DMS53 treated with DMSO at 0.1 percent for 48 hours (cell line): ENCODE measurements at regions not wholly inside any gene's neighbourhood (a gene's known extent, or its start where the extent isn't known, plus 50 kb on each side); places are given as distances from the start of the nearest gene placed in this dataset.
"Not testable (repeated sequence)": the region's sequence is repeated elsewhere in the genome, so short reads cannot be mapped to it uniquely, and the experiment has no call there.

ENCODE experiments used
- DNase-seq: peaks from one replicate; lab custom pipeline; 2025; ENCODE audit not compliant: unreplicated experiment; lab: John Stamatoyannopoulos, UW

DNA sequence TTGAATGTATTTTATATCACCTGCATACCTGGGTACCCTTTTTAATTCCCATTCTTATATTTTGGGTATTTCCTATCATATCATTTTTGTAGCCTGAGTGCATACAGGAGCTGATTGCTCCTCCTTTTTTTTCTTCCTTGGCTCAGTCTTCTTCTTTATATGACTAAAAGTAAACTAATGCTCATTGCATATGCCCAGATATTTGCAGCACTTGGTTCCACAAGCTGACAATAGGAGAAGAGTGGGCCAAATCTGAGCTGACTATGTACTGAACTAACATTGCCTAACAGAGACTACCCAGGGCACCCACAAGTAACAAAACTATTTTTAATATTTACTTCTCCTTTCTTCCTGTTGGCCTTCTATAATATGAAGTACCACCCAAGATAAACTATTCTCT, 131.7 kb upstream of the SPOPL start:
- no peak for DNase-seq

DNA sequence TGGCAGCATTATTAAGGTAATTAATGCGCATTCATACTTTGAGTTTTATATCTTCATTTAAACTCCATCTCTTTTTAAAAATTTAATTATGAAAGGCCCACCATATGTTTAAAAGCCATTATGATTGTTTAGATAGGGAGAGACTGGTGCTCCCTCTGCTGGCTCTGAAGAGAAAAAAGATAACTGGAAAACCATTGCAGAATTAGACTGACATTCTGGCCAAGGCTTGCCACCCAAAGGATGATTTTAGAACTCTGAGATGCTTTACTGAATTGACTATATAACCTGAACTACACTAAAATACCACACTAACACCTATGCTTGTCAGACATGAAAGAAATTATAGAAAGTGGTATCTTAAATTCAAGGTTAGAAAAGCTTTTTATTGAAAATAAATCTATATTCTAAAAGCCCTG, 127.6 kb upstream of the SPOPL start:
- DNase-seq, result peak; percentile 7

DNA sequence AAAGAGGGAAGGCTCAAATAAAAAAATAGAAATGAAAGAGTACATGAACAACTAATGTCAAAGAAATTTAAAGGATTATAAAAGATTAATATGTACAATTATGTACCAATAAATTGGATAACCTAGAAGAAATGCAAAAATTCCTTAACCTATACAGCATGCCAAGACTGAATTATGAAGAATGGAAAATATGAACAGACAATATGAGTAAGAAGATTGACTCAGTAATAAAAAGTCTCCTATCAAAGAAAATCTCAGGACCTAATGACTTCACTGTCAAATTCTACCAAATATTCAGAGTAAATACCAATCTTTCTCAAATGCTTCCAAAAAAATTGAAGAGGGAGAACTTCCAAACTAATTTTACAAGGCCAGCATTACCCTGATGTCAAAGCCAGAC, 120.2 kb upstream of the SPOPL start:
- no peak for DNase-seq

DNA sequence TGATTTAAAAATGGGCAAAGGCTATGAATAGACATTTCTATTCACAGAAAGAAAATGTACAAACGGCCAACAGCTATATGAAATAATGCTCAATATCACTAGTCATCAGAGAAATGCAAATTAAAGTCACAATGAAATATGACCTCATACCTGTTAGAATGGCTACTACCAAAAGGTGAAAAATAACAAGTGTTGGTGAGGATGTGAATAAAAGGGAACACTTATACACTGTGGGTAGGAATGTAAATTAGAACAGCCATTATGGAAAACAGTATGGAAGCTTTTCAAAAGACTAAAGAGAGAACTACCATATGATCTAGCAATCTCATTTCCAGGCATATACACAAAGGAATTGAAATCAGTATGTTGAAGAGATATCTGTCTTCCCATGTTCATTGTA, 118.9 kb upstream of the SPOPL start:
- DNase-seq, result no peak

DNA sequence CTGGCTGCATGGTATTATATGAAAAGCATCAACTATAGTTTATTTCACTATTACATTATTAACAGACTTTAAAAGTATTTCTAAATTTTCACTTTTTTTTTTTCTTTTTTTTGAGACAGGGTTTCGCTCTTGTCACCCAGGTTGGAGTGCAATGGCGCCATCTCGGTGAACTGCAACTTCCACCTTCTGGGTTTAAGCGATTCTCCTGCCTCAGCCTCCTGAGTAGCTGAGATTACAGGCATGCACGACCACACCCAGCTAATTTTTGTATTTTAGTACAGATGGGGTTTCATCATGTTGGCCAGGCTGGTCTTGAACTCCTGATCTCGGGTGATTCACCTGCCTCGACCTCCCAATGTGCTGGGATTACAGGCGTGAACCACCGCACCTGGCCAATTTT, 115.4 kb upstream of the SPOPL start:
- not testable (repeated sequence) for DNase-seq

DNA sequence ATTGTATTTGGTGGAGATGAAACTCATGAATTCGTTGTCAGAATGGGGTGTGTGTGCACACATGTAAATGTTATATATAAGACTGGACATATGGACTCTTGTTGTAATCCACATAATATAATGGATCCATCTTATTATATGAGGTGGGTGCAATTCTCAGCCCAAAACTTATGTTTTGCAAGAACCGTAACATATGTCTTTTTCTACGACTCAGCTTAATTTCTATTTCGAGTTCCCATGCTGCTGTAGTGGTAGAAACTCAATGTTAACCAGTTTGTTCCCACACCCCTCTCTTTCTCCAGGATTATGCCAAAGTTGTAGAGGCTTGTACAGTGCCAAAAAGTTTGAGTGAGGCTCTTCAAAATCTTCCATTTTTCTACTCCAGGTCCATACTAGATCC, 112.5 kb upstream of the SPOPL start:
- DNase-seq, result no peak

DNA sequence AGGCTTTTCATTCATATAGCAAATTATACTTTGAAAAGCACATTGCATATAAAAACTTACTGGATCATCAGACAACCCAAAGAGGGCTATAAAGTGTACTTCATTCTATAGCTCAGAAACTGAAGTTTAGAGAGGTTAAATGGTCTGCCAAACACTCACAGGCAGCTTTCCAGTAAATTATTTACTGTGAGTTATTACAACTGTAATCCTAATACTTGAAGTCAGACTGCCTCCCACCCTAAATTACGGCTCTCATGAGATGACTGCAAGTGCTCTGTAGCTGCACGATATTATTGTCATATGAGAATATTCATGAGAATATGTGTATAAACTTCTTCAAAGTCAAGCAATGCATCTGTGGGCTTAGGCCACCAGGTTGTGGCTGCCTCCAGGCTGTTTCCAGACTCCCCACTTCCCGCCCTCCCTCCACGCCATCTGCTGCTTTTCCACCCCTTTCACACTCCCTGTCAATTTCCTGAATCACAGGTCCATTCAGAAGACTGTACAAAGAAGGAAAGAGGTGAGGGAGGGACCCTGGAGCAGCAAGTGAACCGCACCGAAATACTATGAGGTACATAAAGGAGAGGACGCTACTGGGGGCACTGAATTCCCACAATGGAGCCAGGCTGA, 111.1 kb upstream of the SPOPL start:
- no peak for DNase-seq

DNA sequence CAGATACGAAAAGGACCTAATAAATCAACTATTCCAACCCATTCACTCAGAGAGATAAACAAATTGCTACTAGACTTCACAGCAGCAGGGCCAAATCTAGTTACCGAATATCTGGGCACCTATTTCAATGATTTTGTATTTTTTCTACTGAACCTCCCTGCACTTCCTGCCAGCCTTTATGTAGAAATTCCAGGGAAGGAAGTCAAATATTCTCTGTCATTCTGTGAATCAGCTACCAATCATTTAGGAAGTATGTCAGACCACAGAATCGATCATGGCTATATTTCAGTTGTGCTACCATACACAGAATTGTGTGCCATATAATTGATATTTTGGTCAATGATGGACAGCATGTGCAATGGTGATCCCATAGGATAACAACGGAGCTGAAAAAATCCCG, 109.6 kb upstream of the SPOPL start:
- no peak for DNase-seq

DNA sequence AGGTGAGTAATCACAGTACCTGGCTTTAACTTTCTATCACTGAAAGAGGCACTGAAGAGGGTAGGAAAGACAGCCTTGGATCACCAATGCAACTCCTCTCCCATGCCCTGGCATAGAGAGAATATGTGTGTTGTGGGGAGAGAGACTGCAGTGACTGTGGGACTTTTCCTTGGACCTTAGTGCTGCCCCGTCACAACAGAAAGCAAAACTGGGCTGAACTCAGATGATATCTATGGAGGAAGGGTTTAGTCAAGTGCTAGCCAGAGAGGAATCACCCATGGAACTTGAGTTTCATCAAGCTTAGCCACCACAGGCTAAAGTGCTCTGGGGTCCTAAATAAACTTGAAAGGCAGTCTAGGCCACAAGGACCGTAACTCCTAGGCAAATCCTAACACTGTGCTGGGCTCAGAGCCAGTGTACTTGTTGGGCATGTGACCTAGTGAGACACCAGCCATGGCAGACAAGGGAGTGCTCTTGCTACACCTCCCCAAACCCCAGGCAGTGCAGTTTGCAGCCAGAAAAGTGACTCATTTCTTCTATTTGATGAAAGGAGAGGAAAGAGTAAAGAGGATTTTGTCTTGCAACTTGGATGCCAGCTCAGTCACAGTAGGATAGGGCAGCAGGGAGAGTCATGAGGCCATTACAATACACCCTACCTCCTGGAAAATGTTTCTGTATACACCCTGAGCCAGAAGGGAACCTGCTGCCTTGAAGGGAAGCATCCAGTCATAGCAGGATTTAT, 105.8 kb upstream of the SPOPL start:
- no peak for DNase-seq

DNA sequence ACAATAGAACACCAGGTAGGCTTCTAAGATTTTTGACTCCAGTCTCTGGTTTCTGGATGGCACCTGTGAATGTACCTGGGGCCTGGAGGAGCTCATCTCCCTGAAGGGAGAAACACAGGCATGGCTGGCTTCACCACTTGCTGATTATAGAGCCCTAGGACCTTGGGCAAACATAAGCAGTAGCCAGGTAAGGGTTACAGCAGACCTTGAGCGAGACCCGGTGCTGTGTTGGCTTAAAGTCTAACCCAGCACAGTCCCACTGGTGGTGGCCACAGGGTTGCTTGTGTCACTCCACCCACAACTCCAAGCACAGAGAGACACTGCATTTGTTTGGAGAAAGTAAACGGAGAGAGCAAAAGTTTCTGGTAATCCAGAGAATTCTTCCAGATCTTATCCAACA, 104.7 kb upstream of the SPOPL start:
- DNase-seq, result no peak

DNA sequence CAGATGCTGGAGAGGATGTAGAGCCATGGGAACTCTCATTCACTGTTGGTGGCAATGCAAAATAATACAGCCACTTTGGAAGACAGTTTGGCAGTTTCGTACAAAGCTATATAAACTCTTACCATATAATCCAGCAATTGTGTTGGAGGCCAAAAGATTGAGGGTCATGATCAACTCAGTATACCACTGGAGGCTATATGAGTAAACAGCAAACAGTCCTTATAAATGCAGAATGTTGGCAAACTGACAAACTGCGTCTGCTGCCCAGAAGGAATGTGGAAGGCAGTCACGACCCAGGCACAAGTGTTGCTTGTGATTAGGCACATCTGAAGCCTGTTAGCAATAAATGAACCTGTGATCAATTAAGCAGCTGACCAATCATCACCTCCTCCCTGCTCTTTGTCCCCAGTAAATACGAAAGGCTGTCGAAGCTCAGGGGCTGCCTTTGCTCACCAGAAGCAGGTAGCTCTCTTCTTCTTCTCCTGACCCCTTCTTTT, 98.1 kb upstream of the SPOPL start:
- no peak for DNase-seq

DNA sequence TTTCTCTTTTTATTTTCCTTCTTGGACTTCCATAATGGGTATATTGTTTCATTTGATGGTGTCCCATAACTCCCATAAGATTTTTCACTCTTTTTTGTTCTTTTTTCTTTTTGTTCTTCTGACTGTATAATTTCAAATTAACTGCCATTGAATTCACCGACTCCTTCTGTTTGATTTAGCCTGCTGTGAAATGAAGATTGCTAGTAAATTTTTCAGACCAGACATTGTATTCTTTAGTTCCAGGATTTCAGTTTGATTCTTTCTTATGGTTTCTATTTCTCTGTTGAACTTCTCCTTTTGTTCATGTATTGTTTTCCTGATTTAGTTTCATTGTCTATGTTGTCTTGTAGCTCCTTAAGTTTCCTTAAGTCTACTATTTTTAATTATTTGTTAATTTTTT, 87.6 kb upstream of the SPOPL start:
- no peak for DNase-seq

DNA sequence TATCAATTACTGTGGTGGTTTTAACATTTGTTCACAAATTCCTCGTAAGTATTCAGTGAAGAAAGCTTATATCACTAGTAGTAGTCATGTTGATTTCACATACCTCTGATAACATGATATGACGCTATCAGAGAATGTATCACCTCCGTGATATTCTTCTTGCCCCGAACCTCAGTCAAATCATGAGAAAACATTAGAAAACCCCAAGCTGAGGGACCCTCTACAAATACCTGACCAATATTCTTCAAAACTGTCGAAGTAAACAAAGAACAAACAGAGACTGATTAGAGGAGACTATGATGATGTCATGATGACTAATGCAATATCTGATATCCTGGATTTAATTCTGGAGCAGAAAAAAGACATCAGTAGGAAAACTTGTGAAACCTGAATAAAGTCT, 85.6 kb upstream of the SPOPL start:
- no peak for DNase-seq

DNA sequence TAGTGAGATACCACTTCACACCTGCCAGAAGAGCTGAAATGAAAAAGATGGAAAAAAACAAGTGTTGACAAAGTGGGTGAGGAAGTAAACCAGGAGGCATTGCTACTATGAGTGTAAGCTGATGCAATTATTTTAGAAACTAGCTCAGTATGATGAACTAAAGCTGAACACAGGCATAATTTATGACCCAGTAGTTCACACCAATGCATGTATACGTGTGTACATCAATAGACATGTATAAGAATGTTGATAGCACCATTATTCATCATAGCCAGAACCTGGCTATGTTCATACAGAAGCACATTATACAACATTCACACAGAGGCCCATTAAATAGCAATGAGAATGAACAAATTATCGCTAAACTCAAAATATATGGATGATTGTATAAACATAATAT, 83.1 kb upstream of the SPOPL start:
- no peak for DNase-seq

DNA sequence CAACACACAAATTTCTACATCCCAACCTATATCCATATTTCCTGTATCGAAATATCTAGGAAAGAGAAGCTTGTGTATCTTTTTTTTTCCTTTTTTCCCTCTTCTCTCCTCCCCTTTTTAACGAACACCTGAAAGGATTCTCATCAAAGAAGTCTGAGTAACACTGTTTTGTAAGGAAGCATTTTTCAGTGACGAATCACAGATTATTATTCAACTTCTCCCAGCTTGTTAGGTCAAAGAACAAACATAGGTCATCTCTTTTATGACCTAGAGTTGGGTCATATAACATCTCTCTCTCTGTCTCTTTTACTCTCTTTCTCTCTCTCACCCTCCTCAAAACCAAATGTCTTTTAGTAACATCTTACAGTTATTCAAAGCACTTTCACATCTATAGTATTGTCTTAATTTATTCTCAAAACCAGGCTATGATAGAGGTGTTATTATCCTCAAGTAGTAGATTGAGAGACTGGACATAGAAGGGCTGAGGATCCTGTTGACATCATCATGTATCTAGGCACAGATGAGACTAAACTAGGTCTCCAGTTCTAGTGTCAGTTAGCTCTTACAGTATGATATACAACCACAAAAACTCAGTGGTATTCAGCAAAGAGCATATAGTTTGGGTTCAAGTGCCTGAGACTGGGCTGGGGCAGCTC, 80.1 kb upstream of the SPOPL start:
- no peak for DNase-seq

DNA sequence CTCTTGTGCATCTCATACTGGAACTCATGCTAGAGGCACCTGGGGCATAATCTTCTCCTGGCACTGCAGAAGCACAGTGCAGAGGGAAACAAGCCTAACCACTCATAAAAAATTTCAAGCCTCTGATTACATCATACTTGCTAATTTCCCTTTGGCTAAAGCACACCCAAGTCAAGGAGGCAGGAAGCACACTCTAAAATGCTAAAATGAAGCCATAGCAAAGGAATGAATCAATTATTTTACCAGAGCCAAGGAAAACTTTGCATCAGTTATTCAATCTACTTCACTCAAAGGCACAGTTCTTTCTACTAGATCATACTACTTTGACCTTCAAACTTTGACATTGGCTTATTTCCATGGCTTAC, 79.6 kb upstream of the SPOPL start:
- DNase-seq, result peak; percentile 28

DNA sequence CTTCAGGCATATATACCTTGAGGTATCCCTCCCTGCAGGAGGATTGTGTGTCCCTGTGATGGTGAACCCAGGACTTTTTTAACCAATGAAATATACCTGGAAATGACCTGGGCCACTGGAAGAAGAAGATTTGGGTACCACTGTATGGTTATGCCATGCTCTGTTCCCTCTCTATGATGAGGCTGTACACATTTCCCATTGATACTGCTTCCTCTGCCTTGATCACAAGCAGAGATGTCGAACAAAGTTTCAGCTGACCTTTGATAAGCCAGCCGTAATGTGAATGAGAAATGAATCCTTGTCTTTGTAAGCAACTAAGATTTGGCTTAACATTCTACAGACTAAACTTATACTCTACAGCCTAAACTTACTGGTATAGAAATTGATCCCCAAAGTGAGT, 78.4 kb upstream of the SPOPL start:
- DNase-seq, result no peak

DNA sequence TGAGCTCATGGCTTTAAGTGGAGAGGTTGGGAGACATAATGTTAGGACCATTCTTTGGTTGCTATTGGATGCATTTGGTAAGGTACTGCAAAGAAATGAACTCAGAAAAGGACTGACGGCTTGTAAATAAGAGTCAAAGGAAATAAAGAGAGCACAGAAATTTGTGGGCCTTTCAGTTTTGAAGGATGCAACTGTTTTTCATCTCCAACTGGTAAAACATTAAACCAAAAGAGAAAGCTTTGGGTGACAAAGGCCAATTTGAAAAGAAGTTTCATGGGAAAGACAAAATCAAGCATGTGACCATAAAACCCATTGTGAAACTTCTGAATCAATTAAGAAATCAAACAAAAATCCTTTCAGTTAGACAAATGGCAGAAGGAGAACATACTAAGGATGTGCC, 77.8 kb upstream of the SPOPL start:
- no peak for DNase-seq

DNA sequence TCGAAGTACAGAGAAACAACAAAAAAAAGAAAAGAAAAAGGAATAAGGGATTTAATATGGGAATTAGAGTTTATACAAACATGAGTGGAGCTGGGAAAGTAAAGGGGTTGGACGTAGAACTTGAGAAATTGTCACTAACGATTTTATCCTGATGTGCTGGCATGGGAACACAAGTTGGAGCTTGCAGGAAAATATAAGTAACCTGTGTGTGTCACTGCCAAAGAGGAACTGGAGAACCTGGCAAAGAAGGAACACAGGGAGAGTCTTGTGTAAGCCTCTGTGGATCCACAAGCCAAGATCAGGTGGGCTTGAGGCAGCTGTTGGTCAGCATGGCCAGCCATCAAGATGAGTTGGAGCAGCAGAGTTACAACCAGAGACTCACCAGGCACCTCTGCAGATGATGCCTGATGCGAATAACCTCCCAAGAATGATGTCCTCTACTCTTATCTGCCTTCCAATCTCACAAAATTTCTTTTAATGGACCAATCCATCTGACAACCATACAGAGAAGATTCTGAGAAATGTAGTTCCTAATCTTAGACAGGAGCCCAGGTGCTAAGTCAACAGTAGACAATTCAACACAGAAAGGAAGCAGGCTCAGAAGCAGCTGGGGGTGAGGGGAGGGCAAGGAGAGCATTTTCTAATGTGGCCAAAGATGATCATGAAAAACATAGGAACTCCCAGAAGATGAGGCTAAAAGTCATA, 77.0 kb upstream of the SPOPL start:
- DNase-seq, result no peak

DNA sequence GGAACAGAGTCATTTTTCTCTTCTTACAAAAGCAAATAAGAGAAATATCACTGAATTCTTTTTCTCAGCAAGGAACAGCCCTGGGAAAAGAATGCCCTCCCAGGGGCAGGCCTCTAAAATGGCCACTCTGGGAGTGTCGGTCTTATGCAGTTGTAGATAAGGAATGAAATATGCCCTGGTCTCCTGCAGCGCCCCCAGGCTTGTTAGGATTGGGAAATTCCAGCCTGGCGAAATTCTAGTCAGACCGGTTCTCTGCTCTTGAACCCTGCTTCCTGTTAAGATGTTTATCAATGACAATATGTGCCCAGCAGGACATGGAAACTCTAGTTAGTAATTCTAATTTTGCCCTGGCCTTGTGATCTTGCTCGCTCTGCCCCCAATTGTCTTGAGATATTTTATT, 75.5 kb upstream of the SPOPL start:
- not testable (repeated sequence) for DNase-seq

DNA sequence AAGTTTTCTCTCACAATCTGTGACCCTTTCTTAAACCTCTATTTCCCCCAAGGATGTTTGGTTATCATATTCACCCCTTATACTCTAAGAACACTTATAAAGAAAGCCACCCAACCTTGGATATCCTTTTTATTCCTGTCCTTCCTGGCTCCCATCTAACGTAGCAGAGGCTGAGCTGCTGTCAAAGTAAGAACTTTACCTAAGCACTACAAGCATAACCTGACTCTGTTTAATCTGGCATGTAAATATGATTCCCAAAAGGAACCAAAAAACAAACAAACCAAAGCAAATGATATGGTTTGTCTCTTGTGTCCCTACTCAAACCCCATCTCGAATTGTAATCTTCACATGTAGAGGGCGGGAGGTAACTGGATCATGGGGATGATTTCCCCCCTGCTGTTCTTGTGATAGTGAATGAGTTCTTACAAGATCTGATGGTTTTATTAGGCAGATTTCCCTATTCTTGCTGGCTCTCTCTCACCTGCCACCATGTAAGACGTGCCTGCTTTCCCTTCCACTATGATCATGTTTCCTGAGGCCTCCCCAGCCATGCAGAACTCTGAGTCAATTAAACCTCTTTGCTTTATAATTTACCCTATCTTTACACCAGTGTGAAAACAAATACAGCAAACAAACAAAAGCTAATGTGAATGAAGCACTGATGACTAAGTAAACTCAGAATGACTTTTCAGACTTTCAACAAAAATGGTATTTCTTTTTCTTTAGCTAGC, 72.7 kb upstream of the SPOPL start:
- no peak for DNase-seq
